ENCODE measurements at regions not wholly inside any gene's neighbourhood (a gene's known extent, or its start where the extent isn't known, plus 50 kb on each side); places are given as distances from the start of the nearest gene placed in this dataset.

DNA sequence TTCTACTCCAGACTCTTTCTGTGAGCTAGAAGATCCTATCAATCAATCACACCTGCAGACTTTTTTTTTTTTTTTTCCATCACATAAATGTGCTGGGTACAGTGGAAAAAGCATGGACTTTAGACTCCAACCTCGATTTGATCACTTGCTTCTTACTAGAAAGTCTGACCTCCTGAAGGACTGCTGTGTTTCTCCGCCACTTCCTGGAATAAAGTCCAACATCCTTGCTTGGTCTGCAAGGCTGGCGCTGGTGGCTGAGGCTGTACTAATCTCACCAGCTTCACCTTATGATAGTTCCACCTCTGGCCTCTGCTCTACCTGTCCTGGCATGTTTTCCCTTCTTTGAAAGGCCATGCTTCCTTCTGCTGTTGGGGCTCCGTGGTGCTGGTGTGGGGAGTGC, 60.9 kb upstream of the SESN3 start:
- Histone ChIP-seq H2AFZ (ENCODE audit: insufficient read depth, low read depth, low read length, poor library complexity, severe bottlenecking) (no peak overlapping the region), H3K9me3 (ENCODE audit: control extremely low read depth in 1 of 3, control insufficient read depth in 2 of 3, insufficient read depth in 1 of 3, low read length in 2 of 3) (no peaks in the 10 kb centered on the region), H3K4me1 (ENCODE audit: control insufficient read depth in 2 of 2, insufficient read depth in 2 of 2, low read length in 2 of 2) (peaks cover 28 to 30% of the 10 kb centered on the region in 2 donors), H3K9ac (ENCODE audit: low read length) (no peak overlapping the region), H4K20me1 (ENCODE audit: control insufficient read depth, insufficient read depth, low read length, poor library complexity, severe bottlenecking) (no peaks in the 10 kb centered on the region), H3K36me3 (replicated peaks in 1 of 2; ENCODE audit: control extremely low read depth in 1 of 2, control insufficient read depth in 1 of 2, extremely low read depth in 1 of 2, insufficient read depth in 2 of 2, low read length in 1 of 2) (no peaks in the 10 kb centered on the region), H3K27me3 (replicated peaks in 1 of 4; ENCODE audit: control extremely low read depth in 1 of 4, control insufficient read depth in 3 of 4, insufficient read depth in 4 of 4, low read length in 3 of 4) (no peaks in the 10 kb centered on the region), H3K4me2 (replicated peaks; ENCODE audit: low read depth, low read length, poor library complexity, severe bottlenecking) (no peak overlapping the region), H3K27ac (ENCODE audit: low read length in 2 of 2) (no peak overlapping the region), H3K4me3 (ENCODE audit: control extremely low read depth in 1 of 5, extremely low read depth in 1 of 5, insufficient read depth in 1 of 5, low read depth in 2 of 5, low read length in 4 of 5) (no peak overlapping the region), H3K79me2 (ENCODE audit: control insufficient read depth, insufficient read depth, low read length) (no peaks in the 10 kb centered on the region)
- CTCF ChIA-PET, result interaction anchor here (0.7 to 2.0 kb wide), 2 partner anchors 12 to 18 kb away, joined by 5 to 6 read pairs; no protein-coding TSS in a partner anchor
- ATAC-seq (ENCODE audit: low read depth) (no peak), DNase-seq (no peak)
- WGBS (ENCODE audit: insufficient coverage), result 97% methylated on average over 3 of the region's 4 CpGs
- peaks cover 29% of the 10 kb centered on the region for H3K4me1 Mint-ChIP-seq
- POLR2A ChIA-PET, result no interaction called here
- no peaks in the 10 kb centered on the region for H3K27me3 Mint-ChIP-seq
- TF ChIP-seq, protein P1, sequence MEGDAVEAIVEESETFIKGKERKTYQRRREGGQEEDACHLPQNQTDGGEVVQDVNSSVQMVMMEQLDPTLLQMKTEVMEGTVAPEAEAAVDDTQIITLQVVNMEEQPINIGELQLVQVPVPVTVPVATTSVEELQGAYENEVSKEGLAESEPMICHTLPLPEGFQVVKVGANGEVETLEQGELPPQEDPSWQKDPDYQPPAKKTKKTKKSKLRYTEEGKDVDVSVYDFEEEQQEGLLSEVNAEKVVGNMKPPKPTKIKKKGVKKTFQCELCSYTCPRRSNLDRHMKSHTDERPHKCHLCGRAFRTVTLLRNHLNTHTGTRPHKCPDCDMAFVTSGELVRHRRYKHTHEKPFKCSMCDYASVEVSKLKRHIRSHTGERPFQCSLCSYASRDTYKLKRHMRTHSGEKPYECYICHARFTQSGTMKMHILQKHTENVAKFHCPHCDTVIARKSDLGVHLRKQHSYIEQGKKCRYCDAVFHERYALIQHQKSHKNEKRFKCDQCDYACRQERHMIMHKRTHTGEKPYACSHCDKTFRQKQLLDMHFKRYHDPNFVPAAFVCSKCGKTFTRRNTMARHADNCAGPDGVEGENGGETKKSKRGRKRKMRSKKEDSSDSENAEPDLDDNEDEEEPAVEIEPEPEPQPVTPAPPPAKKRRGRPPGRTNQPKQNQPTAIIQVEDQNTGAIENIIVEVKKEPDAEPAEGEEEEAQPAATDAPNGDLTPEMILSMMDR (IDR thresholded peaks at IDR 0.05), result no peak
- no peak for TF ChIP-seq EZH2 (IDR thresholded peaks at IDR 0.05; ENCODE audit: borderline replicate concordance, insufficient read depth, low read depth, low read length, poor library complexity, severe bottlenecking)
- no peak overlapping the region for H3K4me3 Mint-ChIP-seq
- intact Hi-C loops (cut with micrococcal nuclease), result no loop called here
- H3K9me3 Mint-ChIP-seq (ENCODE audit: insufficient read depth), result no peaks in the 10 kb centered on the region
- no peak overlapping the region for H3K27ac Mint-ChIP-seq

- H2AFZ ChIP-seq (ENCODE audit: insufficient read depth, low read depth, low read length, poor library complexity, severe bottlenecking), result no peak overlapping the region
- 100% methylated on average over 1 of the region's 2 CpGs for WGBS (ENCODE audit: insufficient coverage)
These were observed 58.5 kb upstream of the SESN3 start for GRCh38 chr11:95289378-95290101.

More at GRCh38 chr11:95289378-95290101, 58.5 kb upstream of the SESN3 start:
- intact Hi-C loops (cut with micrococcal nuclease), result no loop called here
- H3K4me3 Mint-ChIP-seq, result no peak overlapping the region
- ATAC-seq (ENCODE audit: low read depth), result no peak
- H3K27me3 ChIP-seq (replicated peaks in 1 of 4; ENCODE audit: control extremely low read depth in 1 of 4, control insufficient read depth in 3 of 4, insufficient read depth in 4 of 4, low read length in 3 of 4), result no peaks in the 10 kb centered on the region
- no peak for TF ChIP-seq EZH2 (IDR thresholded peaks at IDR 0.05; ENCODE audit: borderline replicate concordance, insufficient read depth, low read depth, low read length, poor library complexity, severe bottlenecking)
- TF ChIP-seq, protein P1 (IDR thresholded peaks at IDR 0.05), result no peak
- no peaks in the 10 kb centered on the region for H3K9me3 Mint-ChIP-seq (ENCODE audit: insufficient read depth)
- peaks cover 5 to 6% of the 10 kb centered on the region in 2 donors for H3K4me1 ChIP-seq (ENCODE audit: control insufficient read depth in 2 of 2, insufficient read depth in 2 of 2, low read length in 2 of 2)
- no peak overlapping the region for H3K4me2 ChIP-seq (replicated peaks; ENCODE audit: low read depth, low read length, poor library complexity, severe bottlenecking)
- CTCF ChIA-PET, result interaction anchor here (2.2 kb wide), 1 partner anchor 416 kb away, joined by 6 read pairs; no protein-coding TSS in a partner anchor
- no peaks in the 10 kb centered on the region for H3K27me3 Mint-ChIP-seq
- H3K36me3 ChIP-seq (replicated peaks in 1 of 2; ENCODE audit: control extremely low read depth in 1 of 2, control insufficient read depth in 1 of 2, extremely low read depth in 1 of 2, insufficient read depth in 2 of 2, low read length in 1 of 2), result no peaks in the 10 kb centered on the region
- no peak overlapping the region for H3K27ac Mint-ChIP-seq
- no peaks in the 10 kb centered on the region for H3K9me3 ChIP-seq (ENCODE audit: control extremely low read depth in 1 of 3, control insufficient read depth in 2 of 3, insufficient read depth in 1 of 3, low read length in 2 of 3)
- H3K9ac ChIP-seq (ENCODE audit: low read length), result no peak overlapping the region
- no peak overlapping the region for H3K27ac ChIP-seq (ENCODE audit: low read length in 2 of 2)
- no peak for DNase-seq
- peaks cover 5% of the 10 kb centered on the region for H3K4me1 Mint-ChIP-seq
- no peak overlapping the region for H3K4me3 ChIP-seq (ENCODE audit: control extremely low read depth in 1 of 5, extremely low read depth in 1 of 5, insufficient read depth in 1 of 5, low read depth in 2 of 5, low read length in 4 of 5)
- no peaks in the 10 kb centered on the region for H3K79me2 ChIP-seq (ENCODE audit: control insufficient read depth, insufficient read depth, low read length)
- no peaks in the 10 kb centered on the region for H4K20me1 ChIP-seq (ENCODE audit: control insufficient read depth, insufficient read depth, low read length, poor library complexity, severe bottlenecking)
- POLR2A ChIA-PET, result no interaction called here

Measured in B cell (primary cell).